Activated T-cell treated with anti-CD3 and anti-CD28 coated beads, Interleukin-2, amount 50 U/mL, for 48 hours (primary cell): ENCODE measurements at regions not wholly inside any gene's neighbourhood (a gene's known extent, or its start where the extent isn't known, plus 50 kb on each side); places are given as distances from the start of the nearest gene placed in this dataset.

Experiments used
- DNase-seq, 2 experiments: peaks; one replicate each; pipeline ENCODE4 v3.0.0-alpha.2; 2020

GRCh38 chr2:19409046-19409445, 50.6 kb upstream of the OSR1 start:
- DNase-seq = no peak

GRCh38 chr2:19408592-19408991, 50.2 kb upstream of the OSR1 start:
- no peak for DNase-seq
